Colonic mucosa (tissue), 4 donors: ENCODE measurements at regions not wholly inside any gene's neighbourhood (a gene's known extent, or its start where the extent isn't known, plus 50 kb on each side); places are given as distances from the start of the nearest gene placed in this dataset.

ENCODE experiments used
- DNase-seq: peaks from one replicate; pipeline ENCODE4 v3.0.0-alpha.2; 2020
- H3K27ac ChIP-seq: fragments of 200-600 bp; one replicate; pipeline ENCODE4 v1.8.0; 2021
- H3K27me3 ChIP-seq: fragments of 200-600 bp; one replicate; pipeline ENCODE4 v1.8.0; 2021
- H3K36me3 ChIP-seq: fragments of 200-600 bp; one replicate; pipeline ENCODE4 v1.8.0; 2021
- H3K4me1 ChIP-seq: fragments of 200-600 bp; one replicate; pipeline ENCODE4 v1.8.0; 2021; ENCODE audit warnings: mild to moderate bottlenecking
- H3K4me3 ChIP-seq: fragments of 200-600 bp; one replicate; pipeline ENCODE4 v1.8.0; 2021
- H3K9ac ChIP-seq, 2 donors: one replicate each; pipeline ENCODE4 v1.7.0; 2013; ENCODE audit warnings: control low read depth in 2 of 2, low read depth in 2 of 2, low read length in 2 of 2
- H3K9me3 ChIP-seq: fragments of 200-600 bp; one replicate; pipeline ENCODE4 v1.8.0; 2021
- CTCF ChIP-seq: fragments of 200-600 bp; IDR thresholded peaks from one replicate; pipeline ENCODE4 v1.8.0; 2022; ENCODE audit warnings: antibody characterized with exemption, mild to moderate bottlenecking
- intact Hi-C: fragments of 100-400 bp; cut with DNase I; formaldehyde crosslinking; loops from one replicate; pipeline ENCODE4 v1.14.1; 2022
- donor health status: healthy.
- donor health status: DM: no; HTN: no; CAD: no.
- donor health status: DM: no; HTN: no; CAD: no.

GRCh38 chr2:220789961-220790360 lies 782.1 kb downstream of the EPHA4 start:
- no peak for DNase-seq
- H3K9ac ChIP-seq = no peak overlapping the region
- no peak overlapping the region for H3K4me3 ChIP-seq
- no peaks in the 10 kb centered on the region for H3K36me3 ChIP-seq
- no peaks in the 10 kb centered on the region for H3K9me3 ChIP-seq
- no peaks in the 10 kb centered on the region for H3K4me1 ChIP-seq
- H3K27ac ChIP-seq = no peak overlapping the region
- intact Hi-C loops = no loop called here
- no peaks in the 10 kb centered on the region for H3K27me3 ChIP-seq
- no peak for TF ChIP-seq CTCF

DNA sequence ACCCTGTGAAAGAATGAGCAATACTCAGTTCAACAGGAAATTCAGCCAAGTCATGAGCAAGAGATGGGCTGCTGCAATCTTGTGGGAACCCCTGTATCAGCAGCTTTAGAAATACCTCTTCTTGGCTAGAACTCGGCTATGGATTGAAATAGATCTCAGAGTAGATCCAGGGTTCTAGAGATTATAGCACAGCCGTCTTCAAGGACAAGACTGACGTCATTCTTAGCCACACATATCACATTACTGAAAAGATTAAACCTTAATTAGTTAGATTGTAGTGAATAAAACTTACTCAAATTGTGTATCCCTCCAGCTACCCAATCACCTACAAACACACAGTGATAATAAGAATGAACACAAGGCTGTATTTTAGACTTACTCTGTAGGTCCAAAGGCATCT lies 776.4 kb downstream of the EPHA4 start:
- Histone ChIP-seq H3K9me3 (no peaks in the 10 kb centered on the region), H3K36me3 (no peaks in the 10 kb centered on the region), H3K27me3 (no peaks in the 10 kb centered on the region), H3K27ac (no peak overlapping the region), H3K9ac (no peak overlapping the region), H3K4me3 (no peak overlapping the region), H3K4me1 (no peaks in the 10 kb centered on the region)
- no peak for TF ChIP-seq CTCF
- DNase-seq = no peak
- intact Hi-C loops = no loop called here

DNA sequence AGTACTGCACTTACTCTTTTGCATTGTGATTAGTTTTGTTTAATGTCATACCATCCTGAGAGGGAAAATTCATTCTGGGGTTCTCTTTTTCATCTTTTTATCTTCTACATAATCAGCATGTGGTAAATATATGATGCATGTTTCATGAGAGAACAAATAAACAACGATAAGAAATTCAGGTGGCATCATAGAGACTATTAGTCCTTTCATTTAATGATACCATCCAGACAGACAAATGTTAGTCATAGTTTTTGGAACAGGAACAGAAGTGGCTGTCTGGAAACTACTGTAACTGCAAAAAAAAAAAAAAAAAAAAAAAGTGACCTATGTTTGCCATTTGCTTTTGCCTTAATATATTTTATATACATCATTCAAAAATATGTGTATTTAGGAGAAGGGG lies 761.0 kb downstream of the EPHA4 start:
- no peak for DNase-seq
- no peak overlapping the region for H3K4me3 ChIP-seq
- H3K9me3 ChIP-seq = no peaks in the 10 kb centered on the region
- H3K9ac ChIP-seq = no peak overlapping the region
- H3K27ac ChIP-seq = no peak overlapping the region
- no peaks in the 10 kb centered on the region for H3K36me3 ChIP-seq
- H3K27me3 ChIP-seq = no peaks in the 10 kb centered on the region
- intact Hi-C loops = no loop called here
- no peaks in the 10 kb centered on the region for H3K4me1 ChIP-seq
- TF ChIP-seq CTCF = no peak

DNA sequence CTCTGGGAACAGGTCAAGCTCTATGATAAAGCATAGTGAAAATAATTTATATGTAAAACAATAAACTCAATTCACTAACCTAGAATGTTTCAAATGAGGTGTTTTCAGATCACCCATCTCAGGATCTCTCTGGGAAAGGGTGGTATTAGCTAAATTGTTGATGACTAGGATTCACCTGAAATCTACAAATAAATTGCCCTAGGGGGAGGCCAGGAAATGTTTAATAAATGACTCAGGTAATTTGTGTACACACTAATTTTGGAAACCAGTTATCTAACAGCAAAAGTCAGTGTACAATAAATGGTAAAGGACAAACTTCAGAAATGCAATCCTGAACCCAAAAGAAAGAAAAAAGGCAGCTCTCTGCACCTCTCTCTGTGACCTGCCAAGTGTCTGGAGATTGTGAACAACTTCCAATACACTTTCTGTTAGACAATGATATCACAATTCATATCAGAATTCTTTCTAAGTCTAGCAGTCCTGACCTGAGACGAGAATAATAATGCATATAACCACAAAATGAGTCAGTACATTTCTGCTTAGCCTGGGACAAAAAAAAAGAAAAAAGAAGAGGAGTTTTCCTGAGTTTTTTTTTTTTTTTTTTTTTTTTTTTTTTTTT lies 760.0 kb downstream of the EPHA4 start:
- no peak overlapping the region for H3K9ac ChIP-seq

DNA sequence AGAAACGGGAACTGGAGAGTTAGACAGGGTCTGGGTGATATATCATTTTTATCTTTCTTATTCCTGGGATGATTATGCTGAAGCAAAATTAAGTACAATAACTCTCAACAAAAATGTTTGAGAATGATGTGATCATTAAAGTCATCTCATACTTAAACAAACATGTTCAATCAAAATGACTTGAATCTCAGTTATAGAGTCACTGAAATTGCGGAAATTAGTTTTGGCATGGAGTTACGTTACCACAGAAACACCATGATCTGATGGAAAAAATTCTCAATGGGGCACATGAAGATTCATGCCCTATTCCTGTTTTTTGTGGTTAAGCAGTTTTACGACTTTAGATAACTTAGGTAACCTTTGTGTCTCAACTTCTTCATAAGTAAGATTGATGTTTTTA lies 757.7 kb downstream of the EPHA4 start:
- H3K36me3 ChIP-seq = no peaks in the 10 kb centered on the region
- no peak overlapping the region for H3K9ac ChIP-seq
- no peak for TF ChIP-seq CTCF
- no peaks in the 10 kb centered on the region for H3K9me3 ChIP-seq
- no peaks in the 10 kb centered on the region for H3K4me1 ChIP-seq
- intact Hi-C loops = no loop called here
- no peak overlapping the region for H3K4me3 ChIP-seq
- H3K27ac ChIP-seq = no peak overlapping the region
- no peak for DNase-seq
- no peaks in the 10 kb centered on the region for H3K27me3 ChIP-seq

More for the DNA sequence above, 760.0 kb downstream of the EPHA4 start:
- no peaks in the 10 kb centered on the region for H3K4me1 ChIP-seq
- no peak overlapping the region for H3K27ac ChIP-seq
- intact Hi-C loops = no loop called here
- no peak for DNase-seq
- no peaks in the 10 kb centered on the region for H3K9me3 ChIP-seq
- TF ChIP-seq CTCF = no peak
- no peaks in the 10 kb centered on the region for H3K36me3 ChIP-seq
- no peaks in the 10 kb centered on the region for H3K27me3 ChIP-seq
- no peak overlapping the region for H3K4me3 ChIP-seq
